Neural cell (in vitro differentiated cells): ENCODE measurements at regions not wholly inside any gene's neighbourhood (a gene's known extent, or its start where the extent isn't known, plus 50 kb on each side); places are given as distances from the start of the nearest gene placed in this dataset.

Source experiments
- H2AFZ ChIP-seq: fragments of 200-600, 300-800 bp; sonication (generic), shearing (Covaris generic); 2 replicates; pipeline ENCODE4 v1.6.0; 2014; ENCODE audit warnings: low read depth, mild to moderate bottlenecking, antibody characterized with exemption, low read length, moderate library complexity
- H3F3A ChIP-seq: fragments of 200-600 bp; shearing (Covaris generic); 2 replicates; pipeline ENCODE4 v1.6.1; 2016; ENCODE audit warnings: mild to moderate bottlenecking, moderate library complexity, mixed read lengths, antibody characterized with exemption, low read length; ENCODE audit not compliant: insufficient read depth, poor library complexity, severe bottlenecking
- H3K27ac ChIP-seq: fragments of 200-600, 300-800 bp; sonication (generic), shearing (Covaris generic); 2 replicates; pipeline ENCODE4 v1.5.1; 2014; ENCODE audit warnings: mild to moderate bottlenecking, low read length, moderate library complexity
- H3K27me3 ChIP-seq: fragments of 300-800, 200-600 bp; sonication (generic), shearing (Covaris generic); 2 replicates; pipeline ENCODE4 v1.6.0; 2014; ENCODE audit warnings: mild to moderate bottlenecking, low read depth, low read length, moderate library complexity; ENCODE audit not compliant: insufficient read depth
- H3K36me3 ChIP-seq: fragments of 300-800, 200-600 bp; sonication (generic), shearing (Covaris generic); 2 replicates; pipeline ENCODE4 v1.5.1; 2014; ENCODE audit warnings: mild to moderate bottlenecking, antibody characterized with exemption, low read length, moderate library complexity; ENCODE audit not compliant: insufficient read depth
- H3K4me2 ChIP-seq: fragments of 300-800, 200-600 bp; sonication (generic), shearing (Covaris generic); 2 replicates; pipeline ENCODE4 v1.6.0; 2014; ENCODE audit warnings: mild to moderate bottlenecking, low read length
- H3K4me3 ChIP-seq: fragments of 300-800, 200-600 bp; sonication (generic), shearing (Covaris generic); 2 replicates; pipeline ENCODE4 v1.5.1; 2014; ENCODE audit warnings: mild to moderate bottlenecking, low read length, moderate library complexity
- H3K79me2 ChIP-seq: fragments of 200-600 bp; shearing (Covaris generic); replicated peaks from 2 replicates; pipeline ENCODE4 v1.6.0; 2014; ENCODE audit warnings: mild to moderate bottlenecking, low read length, moderate library complexity; ENCODE audit not compliant: insufficient read depth
- H3K9ac ChIP-seq: fragments of 300-800, 200-600 bp; sonication (generic), shearing (Covaris generic); 2 replicates; pipeline ENCODE4 v1.6.1; 2016; ENCODE audit warnings: mild to moderate bottlenecking, low read length, mixed read lengths
- H3K9me2 ChIP-seq: fragments of 200-600 bp; shearing (Covaris generic); 2 replicates; pipeline ENCODE4 v1.6.1; 2016; ENCODE audit warnings: mild to moderate bottlenecking, low read length, mixed read lengths; ENCODE audit not compliant: insufficient read depth
- H3K9me3 ChIP-seq: fragments of 200-600, 300-800 bp; sonication (generic), shearing (Covaris generic); 2 replicates; pipeline ENCODE4 v1.6.1; 2016; ENCODE audit warnings: mild to moderate bottlenecking, mixed run types, low read length, moderate library complexity, mixed read lengths
- H4K20me1 ChIP-seq: fragments of 200-600 bp; shearing (Covaris generic); 2 replicates; pipeline ENCODE4 v1.6.1; 2016; ENCODE audit warnings: mild to moderate bottlenecking, mixed run types; ENCODE audit not compliant: insufficient read depth
- CTCF ChIP-seq: fragments of 450-650 bp; IDR thresholded peaks from 2 replicates; pipeline ENCODE4 v1.5.1; 2014; ENCODE audit warnings: antibody characterized with exemption, mild to moderate bottlenecking, moderate library complexity; ENCODE audit not compliant: poor library complexity, severe bottlenecking
- EP300 ChIP-seq: fragments of 450-650 bp; conservative IDR thresholded peaks from 2 replicates; pipeline ENCODE4 v1.6.1; 2014; ENCODE audit warnings: antibody characterized with exemption, mild to moderate bottlenecking, moderate library complexity; ENCODE audit not compliant: poor library complexity, severe bottlenecking
- EZH2 ChIP-seq: fragments of 200-600, 300-800 bp; shearing (Covaris generic), sonication (generic); IDR thresholded peaks from 2 replicates; pipeline ENCODE4 v1.6.1; 2014; ENCODE audit warnings: antibody characterized with exemption, low read length, borderline replicate concordance, mild to moderate bottlenecking; ENCODE audit not compliant: insufficient read depth, poor library complexity, severe bottlenecking
- MXI1 ChIP-seq: fragments of 450-650 bp; conservative IDR thresholded peaks from 2 replicates; pipeline ENCODE4 v1.6.1; 2014; ENCODE audit warnings: antibody characterized with exemption, mild to moderate bottlenecking; ENCODE audit not compliant: poor library complexity, severe bottlenecking
- POLR2AphosphoS5 ChIP-seq: IDR thresholded peaks from 2 replicates; pipeline ENCODE4 v1.6.1; 2012
- RAD21 ChIP-seq: fragments of 450-650 bp; conservative IDR thresholded peaks from 2 replicates; pipeline ENCODE4 v1.6.1; 2014; ENCODE audit warnings: antibody characterized with exemption, mild to moderate bottlenecking, moderate library complexity
- REST ChIP-seq: IDR thresholded peaks from 2 replicates; pipeline ENCODE4 v1.6.1; 2012; ENCODE audit warnings: borderline replicate concordance
- SMC3 ChIP-seq: fragments of 450-650 bp; conservative IDR thresholded peaks from 2 replicates; pipeline ENCODE4 v1.6.1; 2014; ENCODE audit warnings: antibody characterized with exemption, mild to moderate bottlenecking, moderate library complexity; ENCODE audit not compliant: poor library complexity
- TAF1 ChIP-seq: IDR thresholded peaks from 2 replicates; pipeline ENCODE4 v1.6.1; 2012; ENCODE audit warnings: low read depth

- Histone ChIP-seq H3K79me2 (no peaks in the 10 kb centered on the region), H3K4me2 (no peak overlapping the region), H3F3A (no peaks in the 10 kb centered on the region), H3K9me3 (no peaks in the 10 kb centered on the region), H3K36me3 (no peaks in the 10 kb centered on the region), H3K27ac (no peak overlapping the region), H3K9ac (no peak overlapping the region), H2AFZ (no peak overlapping the region), H3K27me3 (no peaks in the 10 kb centered on the region), H4K20me1 (no peaks in the 10 kb centered on the region), H3K4me3 (no peak overlapping the region), H3K9me2 (no peaks in the 10 kb centered on the region)
- no peak for TF ChIP-seq POLR2AphosphoS5
- TF ChIP-seq SMC3 = no peak
- TF ChIP-seq RAD21 = no peak
- peak; percentile 63 for TF ChIP-seq EP300
- TF ChIP-seq CTCF = no peak
These were observed 101.3 kb upstream of the KLHL29 start for GRCh38 chr2:23283653-23284052.

- Histone ChIP-seq H3K27ac (no peak overlapping the region), H3K4me3 (no peak overlapping the region), H4K20me1 (no peaks in the 10 kb centered on the region), H2AFZ (no peak overlapping the region), H3K4me2 (no peak overlapping the region), H3K36me3 (no peaks in the 10 kb centered on the region), H3F3A (no peaks in the 10 kb centered on the region), H3K9ac (no peak overlapping the region), H3K79me2 (no peaks in the 10 kb centered on the region), H3K9me3 (no peaks in the 10 kb centered on the region), H3K9me2 (no peaks in the 10 kb centered on the region), H3K27me3 (no peaks in the 10 kb centered on the region)
- TF ChIP-seq EP300 = no peak
- TF ChIP-seq RAD21 = no peak
- TF ChIP-seq REST = no peak
- TF ChIP-seq MXI1 = no peak
- TF ChIP-seq CTCF = no peak
- no peak for TF ChIP-seq SMC3
- TF ChIP-seq EZH2 = no peak
- TF ChIP-seq POLR2AphosphoS5 = no peak
- TF ChIP-seq TAF1 = no peak
These were observed 99.7 kb upstream of the KLHL29 start for GRCh38 chr2:23285091-23285800.
